ENCODE measurements at regions not wholly inside any gene's neighbourhood (a gene's known extent, or its start where the extent isn't known, plus 50 kb on each side); places are given as distances from the start of the nearest gene placed in this dataset.

GRCh38 chr12:34219046-34219770 is 196.9 kb downstream of the ALG10 start:
- TF ChIP-seq CTCF (conservative IDR thresholded peaks at IDR 0.05) (no peak), ZFX (IDR thresholded peaks at IDR 0.05) (no peak)
